HCT116 (cell line): ENCODE measurements at regions not wholly inside any gene's neighbourhood (a gene's known extent, or its start where the extent isn't known, plus 50 kb on each side); places are given as distances from the start of the nearest gene placed in this dataset.

ENCODE experiments used
- ATAC-seq: fragments of 200-7000 bp; cut with Tn5 transposase; 2 replicates; pipeline ENCODE4 v1.9.1; 2020; ENCODE audit warnings: mild to moderate bottlenecking, moderate library complexity
- BruUV-seq: library from RNA; stranded (reverse); fragments of 400-500 nt; replicated peaks from 2 replicates; lab custom pipeline; 2021; lab: Mats Ljungman, UMichigan
- CTCF ChIA-PET: fragments of 300-600 bp; sonication (Branson Sonifier 250); formaldehyde crosslinking; loops from one replicate; lab custom pipeline; 2021; ENCODE audit warnings: antibody characterized with exemption; lab: Charles Lee
- POLR2A ChIA-PET: fragments of 300-600, 350-600 bp; sonication (Branson Sonifier 250); formaldehyde crosslinking; loops from one replicate; lab custom pipeline; 2021; ENCODE audit warnings: antibody characterized with exemption; lab: Charles Lee
- RAD21 ChIA-PET, 2 experiments: fragments of 300-600 bp; sonication (Branson Sonifier 250); formaldehyde crosslinking; loops; one replicate each; lab custom pipeline; 2023; ENCODE audit warnings: low total read pairs in 2 of 2; ENCODE audit not compliant: uncharacterized antibody in 2 of 2, unreplicated experiment in 2 of 2, low non-redundant PET in 1 of 2; lab: Charles Lee
- DNase-seq: peaks from one replicate; pipeline ENCODE4 v3.0.0-alpha.2; 2010; ENCODE audit warnings: low read depth, low spot score
- H2AFZ ChIP-seq: fragments of 200-600 bp; shearing (Covaris generic), sonication (generic); 2 replicates; pipeline ENCODE4 v1.6.1; 2017; ENCODE audit warnings: low read depth, mixed run types, mixed read lengths, antibody characterized with exemption, low read length; ENCODE audit not compliant: poor library complexity, severe bottlenecking
- H3K27ac ChIP-seq: 2 replicates; pipeline ENCODE4 v1.5.1; 2012; ENCODE audit warnings: low read depth, low read length
- H3K27me3 ChIP-seq: fragments of 200-600 bp; sonication (generic); 2 replicates; pipeline ENCODE4 v1.6.1; 2016; ENCODE audit warnings: mixed run types, low read length, mixed read lengths; ENCODE audit not compliant: insufficient read depth
- H3K36me3 ChIP-seq, 2 experiments: fragments of 200-500 bp in 1 of 2; fragments of 200-600 bp in 1 of 2; sonication (Bioruptor generic) in 1 of 2; sonication (generic) in 1 of 2; 2 replicates each; pipeline versions ENCODE4 v1.5.1 to v1.6.1; 2014 to 2016; ENCODE audit warnings: low read length in 2 of 2, inconsistent platforms in 1 of 2, mixed read lengths in 1 of 2, mixed run types in 1 of 2; ENCODE audit not compliant: insufficient read depth in 2 of 2, control insufficient read depth in 1 of 2
- H3K4me1 ChIP-seq, 2 experiments: fragments of 200-600 bp in 1 of 2; sonication (generic) in 1 of 2; 2 replicates each; pipeline versions ENCODE4 v1.5.1 to v1.6.1; 2012 to 2017; ENCODE audit warnings: low read length in 2 of 2, inconsistent platforms in 1 of 2, mild to moderate bottlenecking in 1 of 2, mixed read lengths in 1 of 2, mixed run types in 1 of 2, moderate library complexity in 1 of 2; ENCODE audit not compliant: insufficient read depth in 2 of 2, control insufficient read depth in 1 of 2
- H3K4me2 ChIP-seq: fragments of 200-600 bp; sonication (generic); 2 replicates; pipeline ENCODE4 v1.6.1; 2017; ENCODE audit warnings: mixed run types, low read length, mixed read lengths
- H3K4me3 ChIP-seq, 2 experiments: fragments of 200-600 bp in 1 of 2; sonication (generic) in 1 of 2; replicated peaks in 1 of 2; 2 replicates each; pipeline ENCODE4 v1.5.1; 2011 to 2016; ENCODE audit warnings: low read length in 2 of 2, control low read depth in 1 of 2, low read depth in 1 of 2, mild to moderate bottlenecking in 1 of 2, mixed read lengths in 1 of 2, mixed run types in 1 of 2
- H3K79me2 ChIP-seq: fragments of 200-600 bp; sonication (generic); 2 replicates; pipeline ENCODE4 v1.6.1; 2017; ENCODE audit warnings: mild to moderate bottlenecking, mixed run types, low read length, moderate library complexity, mixed read lengths; ENCODE audit not compliant: insufficient read depth
- H3K9ac ChIP-seq: fragments of 200-600 bp; sonication (generic); 2 replicates; pipeline ENCODE4 v1.6.1; 2016; ENCODE audit warnings: low read length, mixed read lengths
- H3K9me2 ChIP-seq: fragments of 200-600 bp; sonication (generic), shearing (Covaris generic); 2 replicates; pipeline ENCODE4 v1.6.1; 2017; ENCODE audit warnings: mixed run types, mild to moderate bottlenecking, moderate library complexity; ENCODE audit not compliant: insufficient read depth
- H3K9me3 ChIP-seq, 2 experiments: fragments of 200-500 bp in 1 of 2; fragments of 200-600 bp in 1 of 2; sonication (Bioruptor generic) in 1 of 2; sonication (generic) in 1 of 2; 2 replicates each; pipeline ENCODE4 v1.6.1; 2014 to 2017; ENCODE audit warnings: low read length in 2 of 2, mixed read lengths in 2 of 2, inconsistent platforms in 1 of 2, low read depth in 1 of 2, mild to moderate bottlenecking in 1 of 2, mixed run types in 1 of 2, moderate library complexity in 1 of 2; ENCODE audit not compliant: control insufficient read depth in 1 of 2, insufficient read depth in 1 of 2
- H4K20me1 ChIP-seq: fragments of 200-600 bp; sonication (generic), shearing (Covaris generic); 2 replicates; pipeline ENCODE4 v1.6.1; 2017; ENCODE audit warnings: mixed run types, mild to moderate bottlenecking, moderate library complexity; ENCODE audit not compliant: insufficient read depth
- CEBPB ChIP-seq: IDR thresholded peaks from 2 replicates; pipeline ENCODE4 v1.6.1; 2012; ENCODE audit warnings: low read depth
- EGR1 ChIP-seq: IDR thresholded peaks from 2 replicates; pipeline ENCODE4 v1.6.1; 2012; ENCODE audit warnings: low read depth
- EZH2 ChIP-seq: fragments of 200-600 bp; sonication (generic); IDR thresholded peaks from 2 replicates; pipeline ENCODE4 v1.6.1; 2017; ENCODE audit warnings: antibody characterized with exemption, mixed run types
- FOSL1 ChIP-seq: IDR thresholded peaks from 2 replicates; pipeline ENCODE4 v1.6.1; 2012; ENCODE audit warnings: low read depth
- POLR2A ChIP-seq: IDR thresholded peaks from 2 replicates; pipeline ENCODE4 v1.7.0; 2011; ENCODE audit warnings: borderline replicate concordance; ENCODE audit not compliant: insufficient read depth, insufficient read length; ENCODE audit errors: extremely low read depth
- RAD21 ChIP-seq: IDR thresholded peaks from 2 replicates; pipeline ENCODE4 v1.6.1; 2012; ENCODE audit warnings: low read depth, mild to moderate bottlenecking
- SIN3A ChIP-seq: IDR thresholded peaks from 2 replicates; pipeline ENCODE4 v1.6.1; 2012; ENCODE audit warnings: low read depth
- SP1 ChIP-seq: IDR thresholded peaks from 2 replicates; pipeline ENCODE4 v1.6.1; 2012; ENCODE audit warnings: low read depth
- TCF7L2 ChIP-seq: IDR thresholded peaks from 2 replicates; pipeline ENCODE4 v1.7.0; 2011; ENCODE audit warnings: borderline replicate concordance, inconsistent platforms; ENCODE audit not compliant: insufficient read depth, insufficient read length; ENCODE audit errors: extremely low read depth
- YY1 ChIP-seq: IDR thresholded peaks from 2 replicates; pipeline ENCODE4 v1.6.1; 2011; ENCODE audit warnings: low read length, low read depth, moderate library complexity, mild to moderate bottlenecking; ENCODE audit not compliant: insufficient replicate concordance; ENCODE audit errors: extremely low read depth
- ZFX ChIP-seq: fragments of 450-650 bp; IDR thresholded peaks from 2 replicates; pipeline ENCODE4 v1.6.1; 2017
- intact Hi-C: fragments of 100-400 bp; cut with micrococcal nuclease; formaldehyde crosslinking; loops from 2 replicates; pipeline ENCODE4 v1.10.0; 2022
- TF ChIP-seq, protein P1 (sequence below): IDR thresholded peaks from 2 replicates; pipeline ENCODE4 v1.6.1; 2012; ENCODE audit warnings: low read depth
- TF ChIP-seq, protein P2 (sequence below): IDR thresholded peaks from 2 replicates; pipeline ENCODE4 v1.6.1; 2012
- TF ChIP-seq, protein P3 (sequence below), 3 experiments: fragments of 200-600 bp in 1 of 3; sonication (generic) in 1 of 3; IDR thresholded peaks in 2 of 3; conservative IDR thresholded peaks in 1 of 3; 2 replicates each; pipeline ENCODE4 v1.5.1; 2012 to 2017; ENCODE audit warnings: low read depth in 2 of 3, low read length in 2 of 3, antibody characterized with exemption in 1 of 3, borderline replicate concordance in 1 of 3, control low read depth in 1 of 3, mild to moderate bottlenecking in 1 of 3, mixed read lengths in 1 of 3, mixed run types in 1 of 3, moderate library complexity in 1 of 3; ENCODE audit not compliant: insufficient read depth in 1 of 3
- TF ChIP-seq, protein P4 (sequence below): IDR thresholded peaks from 2 replicates; pipeline ENCODE4 v1.6.1; 2012
- TF ChIP-seq, protein P5 (sequence below): IDR thresholded peaks from 2 replicates; pipeline ENCODE4 v1.6.1; 2011; ENCODE audit warnings: mild to moderate bottlenecking, low read length, moderate library complexity; ENCODE audit not compliant: insufficient replicate concordance; ENCODE audit errors: extremely low read depth

DNA sequence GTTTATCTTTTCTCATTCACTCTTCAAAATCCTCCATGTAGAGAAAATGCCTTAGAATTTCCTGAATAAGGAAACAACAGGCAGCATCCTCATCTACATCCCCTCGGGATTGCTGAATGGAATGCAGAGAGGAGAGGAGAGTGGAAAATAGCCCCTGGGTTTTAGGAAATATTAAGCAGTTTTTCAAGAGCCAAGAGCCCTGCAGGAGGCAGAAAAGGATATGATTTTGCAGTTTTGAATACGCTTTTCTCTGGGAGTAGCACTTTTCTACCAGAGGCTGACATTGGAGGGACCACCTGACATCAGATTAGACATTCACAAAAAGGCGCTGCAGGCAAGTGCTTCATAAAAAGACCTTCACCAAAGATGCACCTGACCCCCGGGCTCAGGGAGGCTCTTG lies 362.2 kb upstream of the SFSWAP start (continued):
- TF ChIP-seq, protein P1, sequence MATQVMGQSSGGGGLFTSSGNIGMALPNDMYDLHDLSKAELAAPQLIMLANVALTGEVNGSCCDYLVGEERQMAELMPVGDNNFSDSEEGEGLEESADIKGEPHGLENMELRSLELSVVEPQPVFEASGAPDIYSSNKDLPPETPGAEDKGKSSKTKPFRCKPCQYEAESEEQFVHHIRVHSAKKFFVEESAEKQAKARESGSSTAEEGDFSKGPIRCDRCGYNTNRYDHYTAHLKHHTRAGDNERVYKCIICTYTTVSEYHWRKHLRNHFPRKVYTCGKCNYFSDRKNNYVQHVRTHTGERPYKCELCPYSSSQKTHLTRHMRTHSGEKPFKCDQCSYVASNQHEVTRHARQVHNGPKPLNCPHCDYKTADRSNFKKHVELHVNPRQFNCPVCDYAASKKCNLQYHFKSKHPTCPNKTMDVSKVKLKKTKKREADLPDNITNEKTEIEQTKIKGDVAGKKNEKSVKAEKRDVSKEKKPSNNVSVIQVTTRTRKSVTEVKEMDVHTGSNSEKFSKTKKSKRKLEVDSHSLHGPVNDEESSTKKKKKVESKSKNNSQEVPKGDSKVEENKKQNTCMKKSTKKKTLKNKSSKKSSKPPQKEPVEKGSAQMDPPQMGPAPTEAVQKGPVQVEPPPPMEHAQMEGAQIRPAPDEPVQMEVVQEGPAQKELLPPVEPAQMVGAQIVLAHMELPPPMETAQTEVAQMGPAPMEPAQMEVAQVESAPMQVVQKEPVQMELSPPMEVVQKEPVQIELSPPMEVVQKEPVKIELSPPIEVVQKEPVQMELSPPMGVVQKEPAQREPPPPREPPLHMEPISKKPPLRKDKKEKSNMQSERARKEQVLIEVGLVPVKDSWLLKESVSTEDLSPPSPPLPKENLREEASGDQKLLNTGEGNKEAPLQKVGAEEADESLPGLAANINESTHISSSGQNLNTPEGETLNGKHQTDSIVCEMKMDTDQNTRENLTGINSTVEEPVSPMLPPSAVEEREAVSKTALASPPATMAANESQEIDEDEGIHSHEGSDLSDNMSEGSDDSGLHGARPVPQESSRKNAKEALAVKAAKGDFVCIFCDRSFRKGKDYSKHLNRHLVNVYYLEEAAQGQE: no peak
- no peak for TF ChIP-seq RAD21
- TF ChIP-seq, protein P2, sequence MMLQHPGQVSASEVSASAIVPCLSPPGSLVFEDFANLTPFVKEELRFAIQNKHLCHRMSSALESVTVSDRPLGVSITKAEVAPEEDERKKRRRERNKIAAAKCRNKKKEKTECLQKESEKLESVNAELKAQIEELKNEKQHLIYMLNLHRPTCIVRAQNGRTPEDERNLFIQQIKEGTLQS: no peak
- TF ChIP-seq YY1: no peak
- no peak for TF ChIP-seq EGR1
- TF ChIP-seq SP1: no peak
- no peak for TF ChIP-seq CEBPB

DNA sequence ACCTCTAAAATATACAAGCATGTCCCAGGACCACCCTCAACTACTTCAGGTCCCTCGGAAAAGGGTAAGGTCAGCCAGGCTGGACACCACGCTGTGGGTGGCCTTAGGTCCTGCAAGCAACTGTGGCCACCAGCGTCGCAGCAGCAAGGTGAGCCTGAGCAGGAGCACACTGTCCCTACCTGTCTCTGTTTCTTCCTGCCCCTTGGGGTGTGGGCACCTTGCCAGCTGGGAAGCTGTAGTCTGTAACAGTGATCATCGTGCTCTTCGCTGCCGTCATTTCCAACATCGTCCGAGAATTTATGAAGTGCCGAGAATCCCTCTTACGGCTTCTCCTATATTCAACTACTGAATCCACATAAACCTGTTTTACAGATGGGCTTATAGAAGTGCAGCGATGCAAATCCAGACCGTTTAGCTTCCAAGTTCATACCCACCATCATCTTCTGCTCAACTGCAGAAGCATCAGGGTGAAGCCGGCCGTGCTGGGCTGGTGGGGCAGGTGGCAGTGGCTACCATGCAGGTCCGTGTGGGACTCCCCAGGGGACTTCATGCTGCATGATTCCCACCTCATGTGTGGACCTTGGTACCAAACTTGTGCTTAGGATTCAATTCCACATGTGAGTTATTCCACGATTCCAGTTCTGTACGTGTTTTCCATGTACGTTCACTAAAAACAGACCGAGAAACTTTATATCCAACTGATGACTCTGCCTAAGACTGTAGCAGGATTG lies 361.3 kb upstream of the SFSWAP start:
- no peak overlapping the region for H3K9ac ChIP-seq
- 0 out of 2 replicates have a peak, but pooled peaks cover 5% of the 10 kb centered on the region for H3K27me3 ChIP-seq
- H3K9me3 ChIP-seq: no peaks in the 10 kb centered on the region
- no peak overlapping the region for H3K27ac ChIP-seq
- H3K4me2 ChIP-seq: no peak overlapping the region
- ChIA-PET CTCF (no interaction called here), POLR2A (no interaction called here), RAD21 (no interaction called here)
- H3K4me3 ChIP-seq: no peak overlapping the region
- H3K4me1 ChIP-seq: no peaks in the 10 kb centered on the region
- ATAC-seq (no peak), DNase-seq (no peak)
- intact Hi-C loops: no loop called here
- H3K9me2 ChIP-seq: no peaks in the 10 kb centered on the region
- BruUV-seq: no TSS peak
- H4K20me1 ChIP-seq: no peaks in the 10 kb centered on the region
- H3K36me3 ChIP-seq: no peaks in the 10 kb centered on the region
- no peak overlapping the region for H2AFZ ChIP-seq
- H3K79me2 ChIP-seq: no peaks in the 10 kb centered on the region
- TF ChIP-seq SIN3A: no peak
- TF ChIP-seq, protein P2: no peak
- TF ChIP-seq ZFX: no peak
- TF ChIP-seq EGR1: no peak
- TF ChIP-seq, protein P3, sequence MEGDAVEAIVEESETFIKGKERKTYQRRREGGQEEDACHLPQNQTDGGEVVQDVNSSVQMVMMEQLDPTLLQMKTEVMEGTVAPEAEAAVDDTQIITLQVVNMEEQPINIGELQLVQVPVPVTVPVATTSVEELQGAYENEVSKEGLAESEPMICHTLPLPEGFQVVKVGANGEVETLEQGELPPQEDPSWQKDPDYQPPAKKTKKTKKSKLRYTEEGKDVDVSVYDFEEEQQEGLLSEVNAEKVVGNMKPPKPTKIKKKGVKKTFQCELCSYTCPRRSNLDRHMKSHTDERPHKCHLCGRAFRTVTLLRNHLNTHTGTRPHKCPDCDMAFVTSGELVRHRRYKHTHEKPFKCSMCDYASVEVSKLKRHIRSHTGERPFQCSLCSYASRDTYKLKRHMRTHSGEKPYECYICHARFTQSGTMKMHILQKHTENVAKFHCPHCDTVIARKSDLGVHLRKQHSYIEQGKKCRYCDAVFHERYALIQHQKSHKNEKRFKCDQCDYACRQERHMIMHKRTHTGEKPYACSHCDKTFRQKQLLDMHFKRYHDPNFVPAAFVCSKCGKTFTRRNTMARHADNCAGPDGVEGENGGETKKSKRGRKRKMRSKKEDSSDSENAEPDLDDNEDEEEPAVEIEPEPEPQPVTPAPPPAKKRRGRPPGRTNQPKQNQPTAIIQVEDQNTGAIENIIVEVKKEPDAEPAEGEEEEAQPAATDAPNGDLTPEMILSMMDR (IDR thresholded peaks at IDR 0.05 in 2 of 3, conservative IDR thresholded peaks at IDR 0.05 in 1 of 3; ENCODE audit: borderline replicate concordance in 1 of 3, insufficient read depth in 1 of 3, low read depth in 2 of 3, low read length in 2 of 3): no peak
- no peak for TF ChIP-seq TCF7L2
- TF ChIP-seq, protein P4, sequence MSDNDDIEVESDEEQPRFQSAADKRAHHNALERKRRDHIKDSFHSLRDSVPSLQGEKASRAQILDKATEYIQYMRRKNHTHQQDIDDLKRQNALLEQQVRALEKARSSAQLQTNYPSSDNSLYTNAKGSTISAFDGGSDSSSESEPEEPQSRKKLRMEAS: no peak
- TF ChIP-seq FOSL1: no peak
- TF ChIP-seq, protein P5, sequence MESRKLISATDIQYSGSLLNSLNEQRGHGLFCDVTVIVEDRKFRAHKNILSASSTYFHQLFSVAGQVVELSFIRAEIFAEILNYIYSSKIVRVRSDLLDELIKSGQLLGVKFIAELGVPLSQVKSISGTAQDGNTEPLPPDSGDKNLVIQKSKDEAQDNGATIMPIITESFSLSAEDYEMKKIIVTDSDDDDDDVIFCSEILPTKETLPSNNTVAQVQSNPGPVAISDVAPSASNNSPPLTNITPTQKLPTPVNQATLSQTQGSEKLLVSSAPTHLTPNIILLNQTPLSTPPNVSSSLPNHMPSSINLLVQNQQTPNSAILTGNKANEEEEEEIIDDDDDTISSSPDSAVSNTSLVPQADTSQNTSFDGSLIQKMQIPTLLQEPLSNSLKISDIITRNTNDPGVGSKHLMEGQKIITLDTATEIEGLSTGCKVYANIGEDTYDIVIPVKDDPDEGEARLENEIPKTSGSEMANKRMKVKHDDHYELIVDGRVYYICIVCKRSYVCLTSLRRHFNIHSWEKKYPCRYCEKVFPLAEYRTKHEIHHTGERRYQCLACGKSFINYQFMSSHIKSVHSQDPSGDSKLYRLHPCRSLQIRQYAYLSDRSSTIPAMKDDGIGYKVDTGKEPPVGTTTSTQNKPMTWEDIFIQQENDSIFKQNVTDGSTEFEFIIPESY: no peak
- TF ChIP-seq EZH2: no peak
- TF ChIP-seq CEBPB: no peak
- TF ChIP-seq SP1: no peak
- TF ChIP-seq RAD21: no peak
- TF ChIP-seq POLR2A: no peak
